ENCODE measurements at regions not wholly inside any gene's neighbourhood (a gene's known extent, or its start where the extent isn't known, plus 50 kb on each side); places are given as distances from the start of the nearest gene placed in this dataset.

GRCh38 chr9:90017679-90018078 lies 412.9 kb downstream of the GADD45G start:
- no peak for TF ChIP-seq USF1 (IDR thresholded peaks at IDR 0.05; ENCODE audit: borderline replicate concordance, low read depth)
- TF ChIP-seq USF2 (IDR thresholded peaks at IDR 0.05; ENCODE audit: borderline replicate concordance, low read depth, low read length) = no peak
- no peak for TF ChIP-seq POLR2AphosphoS5 (IDR thresholded peaks at IDR 0.05; ENCODE audit: low read depth, low read length)

Measured in SK-N-SH (cell line).